HepG2 (cell line): ENCODE measurements at regions not wholly inside any gene's neighbourhood (a gene's known extent, or its start where the extent isn't known, plus 50 kb on each side); places are given as distances from the start of the nearest gene placed in this dataset.
A peak's percentile ranks its signal among the peaks of the same experiment; 100 is the strongest.

ENCODE experiments used
- ATAC-seq: fragments of 200-7000 bp; cut with Tn5 transposase; 3 replicates; pipeline ENCODE4 v1.9.1; 2020; ENCODE audit warnings: mild to moderate bottlenecking, moderate library complexity
- BruUV-seq: library from RNA; stranded (reverse); fragments of 400-500 nt; replicated peaks from 2 replicates; lab custom pipeline; 2021; lab: Mats Ljungman, UMichigan
- CTCF ChIA-PET: fragments of 300-600 bp; formaldehyde crosslinking; extraction: SDS; loops from one replicate; lab custom pipeline; 2021; ENCODE audit warnings: low total read pairs, inconsistent platforms, low intra/inter-chr PET ratio; lab: Yijun Ruan, JAX
- POLR2A ChIA-PET: fragments of 350-600 bp; sonication (Branson Sonifier 250); formaldehyde crosslinking; loops from one replicate; lab custom pipeline; 2020; ENCODE audit warnings: antibody characterized with exemption, inconsistent platforms; lab: Yijun Ruan, JAX
- DNase-seq: peaks from one replicate; pipeline ENCODE4 v3.0.0-alpha.2; 2015; ENCODE audit warnings: low spot score
- FAIRE-seq: peaks from 3 replicates; lab custom pipeline; 2011; peaks lifted over from hg19 to GRCh38; lab: Jason Lieb, UNC
- H2AFZ ChIP-seq: one replicate; pipeline ENCODE4 v1.6.1; 2011; ENCODE audit warnings: low read length, inconsistent platforms
- H3K27ac ChIP-seq: fragments of 300-600 bp; 3 replicates; pipeline ENCODE4 v1.8.0; 2011; ENCODE audit warnings: mixed run types, mild to moderate bottlenecking, mixed read lengths, low read length, inconsistent platforms; ENCODE audit not compliant: insufficient read depth; ENCODE audit errors: extremely low read length
- H3K27me3 ChIP-seq, 2 experiments: fragments of 200-600 bp in 1 of 2; 2 replicates in 1 of 2; 3 replicates in 1 of 2; pipeline versions ENCODE4 v1.6.0 to v1.8.0; 2011; ENCODE audit warnings: low read length in 2 of 2, mild to moderate bottlenecking in 2 of 2, moderate library complexity in 2 of 2, inconsistent platforms in 1 of 2; ENCODE audit not compliant: insufficient read depth in 2 of 2, control insufficient read depth in 1 of 2
- H3K36me3 ChIP-seq, 2 experiments: fragments of 200-600 bp in 1 of 2; replicated peaks in 1 of 2; 2 replicates in 1 of 2; 3 replicates in 1 of 2; pipeline versions ENCODE4 v1.5.1 to v1.8.0; 2011; ENCODE audit warnings: low read length in 2 of 2, inconsistent platforms in 1 of 2; ENCODE audit not compliant: insufficient read depth in 2 of 2, control insufficient read depth in 1 of 2
- H3K4me1 ChIP-seq: 2 replicates; pipeline ENCODE4 v1.5.1; 2012; ENCODE audit warnings: low read length, inconsistent platforms; ENCODE audit not compliant: insufficient read depth
- H3K4me2 ChIP-seq: 2 replicates; pipeline ENCODE4 v1.6.0; 2011; ENCODE audit warnings: low read depth, low read length, inconsistent platforms
- H3K4me3 ChIP-seq, 3 experiments: fragments of 200-600 bp in 1 of 3; sonication (generic), shearing (Covaris generic) in 1 of 3; replicated peaks in 1 of 3; 2 replicates each; pipeline ENCODE4 v1.5.1; 2011 to 2016; ENCODE audit warnings: low read length in 3 of 3, inconsistent platforms in 2 of 3, low read depth in 2 of 3, mild to moderate bottlenecking in 2 of 3, control low read depth in 1 of 3, mixed read lengths in 1 of 3; ENCODE audit not compliant: insufficient read depth in 1 of 3
- H3K79me2 ChIP-seq: one replicate; pipeline ENCODE4 v1.6.1; 2011; ENCODE audit warnings: low read length, inconsistent platforms; ENCODE audit not compliant: insufficient read depth
- H3K9ac ChIP-seq: 2 replicates; pipeline ENCODE4 v1.6.0; 2011; ENCODE audit warnings: mild to moderate bottlenecking, low read depth, low read length, inconsistent platforms; ENCODE audit not compliant: insufficient read depth
- H3K9me3 ChIP-seq: 2 replicates; pipeline ENCODE4 v1.5.1; 2012; ENCODE audit warnings: mild to moderate bottlenecking, low read length
- H4K20me1 ChIP-seq: 2 replicates; pipeline ENCODE4 v1.6.0; 2011; ENCODE audit warnings: inconsistent platforms, mild to moderate bottlenecking, low read length, moderate library complexity; ENCODE audit not compliant: insufficient read depth
- CHD4 ChIP-seq: fragments of 200-600 bp; sonication (generic); IDR thresholded peaks from 2 replicates; pipeline ENCODE4 v1.7.0; 2017; ENCODE audit warnings: mild to moderate bottlenecking, low read length, borderline replicate concordance
- KDM4B ChIP-seq: sonication (generic); formaldehyde crosslinking; IDR thresholded peaks from 2 replicates; pipeline ENCODE4 v1.4.0; 2020; ENCODE audit warnings: missing genetic modification reagents
- MAFF ChIP-seq: IDR thresholded peaks from 2 replicates; pipeline ENCODE4 v1.6.1; 2011; ENCODE audit warnings: low read depth, low read length, improper control_type of control experiment
- MAFK ChIP-seq, 2 experiments: IDR thresholded peaks in 1 of 2; conservative IDR thresholded peaks in 1 of 2; 2 replicates each; pipeline ENCODE4 v1.6.1; 2011; ENCODE audit warnings: improper control_type of control experiment in 2 of 2, low read length in 2 of 2
- ONECUT2 ChIP-seq: sonication (generic); formaldehyde crosslinking; IDR thresholded peaks from 2 replicates; pipeline ENCODE4 v1.4.0; 2020; ENCODE audit warnings: missing genetic modification reagents
- SP140L ChIP-seq: sonication (generic); formaldehyde crosslinking; IDR thresholded peaks from 2 replicates; pipeline ENCODE4 v1.4.0; 2020; ENCODE audit warnings: missing genetic modification reagents, borderline replicate concordance
- THYN1 ChIP-seq: sonication (generic); formaldehyde crosslinking; IDR thresholded peaks from 2 replicates; pipeline ENCODE4 v1.8.1; 2023; ENCODE audit warnings: low read depth, mild to moderate bottlenecking, moderate library complexity, missing genetic modification reagents, borderline replicate concordance
- ZFAT ChIP-seq: sonication (generic); formaldehyde crosslinking; conservative IDR thresholded peaks from 2 replicates; pipeline ENCODE4 v1.8.1; 2023; ENCODE audit warnings: missing genetic modification reagents, inconsistent platforms
- ZNF143 ChIP-seq: sonication (generic); formaldehyde crosslinking; IDR thresholded peaks from 2 replicates; pipeline ENCODE4 v1.4.0; 2020; ENCODE audit warnings: missing genetic modification reagents
- ZNF251 ChIP-seq: sonication (generic); formaldehyde crosslinking; IDR thresholded peaks from 2 replicates; pipeline ENCODE4 v1.9.0; 2021; ENCODE audit warnings: mild to moderate bottlenecking, missing genetic modification reagents
- WGBS: methylation state at CpG from one replicate; pipeline ENCODE4 v1.1.6; 2017; ENCODE audit warnings: low lambda C conversion rate; 5-methylcytosine and 5-hydroxymethylcytosine counted together
- in situ Hi-C: cut with HindIII; loops from 2 replicates; pipeline ENCODE4 v1.10.0; 2017; ENCODE audit warnings: low pct_unique_long_range_greater_than_20kb; ENCODE audit not compliant: extremely low pct_ligation_motif_present
- intact Hi-C: fragments of 100-400 bp; cut with micrococcal nuclease; formaldehyde crosslinking; loops from one replicate; pipeline ENCODE4 v1.10.0; 2022; ENCODE audit not compliant: unreplicated experiment
- TF ChIP-seq, protein P1 (sequence below): IDR thresholded peaks from 2 replicates; pipeline ENCODE4 v1.4.0; 2020; ENCODE audit warnings: mild to moderate bottlenecking, missing genetic modification reagents

DNA sequence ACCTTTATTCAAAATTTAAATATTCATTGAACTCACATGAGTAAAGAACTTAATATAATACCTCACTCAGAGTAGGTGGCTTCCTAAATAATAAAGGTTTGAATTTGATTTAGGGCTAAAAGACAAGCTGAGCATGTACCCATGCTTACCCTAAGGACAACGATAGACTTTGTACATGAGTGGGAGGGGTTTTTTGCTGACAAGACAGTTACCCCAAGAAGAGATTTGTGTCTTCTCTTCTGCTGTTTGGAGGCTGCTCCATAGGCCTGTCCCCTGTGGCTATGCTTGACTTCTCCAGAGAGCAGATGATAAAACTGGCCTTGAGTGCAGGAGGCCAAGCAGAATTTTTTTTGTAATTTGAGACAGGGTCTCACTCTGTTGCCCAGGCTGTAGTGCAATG, 383.9 kb downstream of the TMEM182 start:
- in situ Hi-C loops: no loop called here
- Histone ChIP-seq H3K4me3 (no peak overlapping the region), H4K20me1 (no peaks in the 10 kb centered on the region), H3K4me2 (no peak overlapping the region), H3K27ac (no peak overlapping the region), H3K9me3 (no peaks in the 10 kb centered on the region; the same call in 1 of the 2 replicates), H3K4me1 (no peaks in the 10 kb centered on the region), H3K9ac (no peak overlapping the region), H3K79me2 (no peaks in the 10 kb centered on the region), H3K27me3 (no peaks in the 10 kb centered on the region), H3K36me3 (no peaks in the 10 kb centered on the region), H2AFZ (no peak overlapping the region)
- no TSS peak for BruUV-seq
- FAIRE-seq (no peak), ATAC-seq (no peak), DNase-seq (no peak)
- intact Hi-C loops: no loop called here
- WGBS: 6% methylated on average over 1 of the region's 1 CpG
- ChIA-PET CTCF (no interaction called here), POLR2A (no interaction called here)
- TF ChIP-seq, protein P1, sequence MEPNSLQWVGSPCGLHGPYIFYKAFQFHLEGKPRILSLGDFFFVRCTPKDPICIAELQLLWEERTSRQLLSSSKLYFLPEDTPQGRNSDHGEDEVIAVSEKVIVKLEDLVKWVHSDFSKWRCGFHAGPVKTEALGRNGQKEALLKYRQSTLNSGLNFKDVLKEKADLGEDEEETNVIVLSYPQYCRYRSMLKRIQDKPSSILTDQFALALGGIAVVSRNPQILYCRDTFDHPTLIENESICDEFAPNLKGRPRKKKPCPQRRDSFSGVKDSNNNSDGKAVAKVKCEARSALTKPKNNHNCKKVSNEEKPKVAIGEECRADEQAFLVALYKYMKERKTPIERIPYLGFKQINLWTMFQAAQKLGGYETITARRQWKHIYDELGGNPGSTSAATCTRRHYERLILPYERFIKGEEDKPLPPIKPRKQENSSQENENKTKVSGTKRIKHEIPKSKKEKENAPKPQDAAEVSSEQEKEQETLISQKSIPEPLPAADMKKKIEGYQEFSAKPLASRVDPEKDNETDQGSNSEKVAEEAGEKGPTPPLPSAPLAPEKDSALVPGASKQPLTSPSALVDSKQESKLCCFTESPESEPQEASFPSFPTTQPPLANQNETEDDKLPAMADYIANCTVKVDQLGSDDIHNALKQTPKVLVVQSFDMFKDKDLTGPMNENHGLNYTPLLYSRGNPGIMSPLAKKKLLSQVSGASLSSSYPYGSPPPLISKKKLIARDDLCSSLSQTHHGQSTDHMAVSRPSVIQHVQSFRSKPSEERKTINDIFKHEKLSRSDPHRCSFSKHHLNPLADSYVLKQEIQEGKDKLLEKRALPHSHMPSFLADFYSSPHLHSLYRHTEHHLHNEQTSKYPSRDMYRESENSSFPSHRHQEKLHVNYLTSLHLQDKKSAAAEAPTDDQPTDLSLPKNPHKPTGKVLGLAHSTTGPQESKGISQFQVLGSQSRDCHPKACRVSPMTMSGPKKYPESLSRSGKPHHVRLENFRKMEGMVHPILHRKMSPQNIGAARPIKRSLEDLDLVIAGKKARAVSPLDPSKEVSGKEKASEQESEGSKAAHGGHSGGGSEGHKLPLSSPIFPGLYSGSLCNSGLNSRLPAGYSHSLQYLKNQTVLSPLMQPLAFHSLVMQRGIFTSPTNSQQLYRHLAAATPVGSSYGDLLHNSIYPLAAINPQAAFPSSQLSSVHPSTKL (CRISPR knock-in tag): no peak
- TF ChIP-seq SP140L (no peak), ZNF143 (CRISPR knock-in tag) (no peak), CHD4 (no peak), ZNF251 (CRISPR knock-in tag) (no peak), ZFAT (CRISPR knock-in tag) (no peak), KDM4B (no peak), MAFF (peak; percentile 95), THYN1 (CRISPR knock-in tag) (no peak), MAFK (conservative IDR thresholded peaks at IDR 0.05 in 1 of 2, IDR thresholded peaks at IDR 0.05 in 1 of 2; ENCODE audit: low read length in 2 of 2) (peak; percentile 91 to 97), ONECUT2 (CRISPR knock-in tag) (no peak)
